MCF 10A (cell line): ENCODE measurements at regions not wholly inside any gene's neighbourhood (a gene's known extent, or its start where the extent isn't known, plus 50 kb on each side); places are given as distances from the start of the nearest gene placed in this dataset.

Experiments used
- BruUV-seq: library from RNA; stranded (reverse); fragments of 400-500 nt; replicated peaks from 2 replicates; lab custom pipeline; 2021; lab: Mats Ljungman, UMichigan
- CTCF ChIA-PET: fragments of 300-600 bp; sonication (Branson Sonifier 250); formaldehyde crosslinking; extraction: SDS; loops from one replicate; lab custom pipeline; 2021; ENCODE audit warnings: antibody characterized with exemption, inconsistent platforms; lab: Yijun Ruan, JAX
- POLR2A ChIA-PET: fragments of 300-600, 350-650 bp; sonication (Branson Sonifier 250); formaldehyde crosslinking; extraction: SDS; loops from one replicate; lab custom pipeline; 2020; ENCODE audit warnings: antibody characterized with exemption, inconsistent platforms; lab: Yijun Ruan, JAX
- DNase-seq: peaks from one replicate; pipeline ENCODE4 v3.0.0-alpha.2; 2018; ENCODE audit not compliant: unreplicated experiment
- H3K27ac Mint-ChIP-seq: one replicate; pipeline ENCODE4 v1.8.0; 2022; ENCODE audit warnings: mild to moderate bottlenecking, low read depth, mixed read lengths; ENCODE audit not compliant: unreplicated experiment
- H3K27me3 Mint-ChIP-seq: one replicate; pipeline ENCODE4 v1.8.0; 2022; ENCODE audit warnings: mixed read lengths; ENCODE audit not compliant: insufficient read depth, unreplicated experiment
- H3K36me3 Mint-ChIP-seq: one replicate; pipeline ENCODE4 v1.8.0; 2022; ENCODE audit warnings: mild to moderate bottlenecking, moderate library complexity, mixed read lengths; ENCODE audit not compliant: insufficient read depth, unreplicated experiment
- H3K4me1 Mint-ChIP-seq: one replicate; pipeline ENCODE4 v1.8.0; 2022; ENCODE audit warnings: mixed read lengths; ENCODE audit not compliant: insufficient read depth, unreplicated experiment
- H3K4me3 Mint-ChIP-seq: one replicate; pipeline ENCODE4 v1.8.0; 2022; ENCODE audit warnings: mild to moderate bottlenecking, moderate library complexity, mixed read lengths; ENCODE audit not compliant: unreplicated experiment
- H3K9me3 Mint-ChIP-seq: one replicate; pipeline ENCODE4 v1.8.0; 2022; ENCODE audit warnings: mixed read lengths; ENCODE audit not compliant: unreplicated experiment
- CTCF ChIP-seq: fragments of 200-600 bp; IDR thresholded peaks from one replicate; pipeline ENCODE4 v1.8.0; 2022; ENCODE audit warnings: antibody characterized with exemption, mild to moderate bottlenecking; ENCODE audit not compliant: unreplicated experiment
- intact Hi-C: fragments of 100-400 bp; cut with micrococcal nuclease; formaldehyde crosslinking; loops from 2 replicates; pipeline ENCODE4 v1.14.1; 2022

GRCh38 chr7:22060197-22060596, 114.5 kb upstream of the CDCA7L start:
- BruUV-seq, result no TSS peak
- Mint-ChIP-seq H3K4me3 (no peak overlapping the region), H3K36me3 (peaks cover 6% of the 10 kb centered on the region), H3K4me1 (no peaks in the 10 kb centered on the region), H3K27ac (no peak overlapping the region), H3K9me3 (no peaks in the 10 kb centered on the region), H3K27me3 (no peaks in the 10 kb centered on the region)
- ChIA-PET CTCF (interaction anchor here (0.6 kb wide), 1 partner anchor 429 kb away, joined by 3 read pairs; no protein-coding TSS in a partner anchor), POLR2A (no interaction called here)
- TF ChIP-seq CTCF, result no peak
- DNase-seq, result no peak
- intact Hi-C loops, result no loop called here

GRCh38 chr7:22055226-22055625, 109.5 kb upstream of the CDCA7L start:
- POLR2A ChIA-PET, result no interaction called here
- CTCF ChIA-PET, result no interaction called here
- no TSS peak for BruUV-seq
- Mint-ChIP-seq H3K4me1 (no peaks in the 10 kb centered on the region), H3K4me3 (no peak overlapping the region), H3K36me3 (peaks cover 6% of the 10 kb centered on the region), H3K27me3 (no peaks in the 10 kb centered on the region), H3K9me3 (no peaks in the 10 kb centered on the region), H3K27ac (no peak overlapping the region)
- intact Hi-C loops, result no loop called here
- TF ChIP-seq CTCF, result no peak
- no peak for DNase-seq

DNA sequence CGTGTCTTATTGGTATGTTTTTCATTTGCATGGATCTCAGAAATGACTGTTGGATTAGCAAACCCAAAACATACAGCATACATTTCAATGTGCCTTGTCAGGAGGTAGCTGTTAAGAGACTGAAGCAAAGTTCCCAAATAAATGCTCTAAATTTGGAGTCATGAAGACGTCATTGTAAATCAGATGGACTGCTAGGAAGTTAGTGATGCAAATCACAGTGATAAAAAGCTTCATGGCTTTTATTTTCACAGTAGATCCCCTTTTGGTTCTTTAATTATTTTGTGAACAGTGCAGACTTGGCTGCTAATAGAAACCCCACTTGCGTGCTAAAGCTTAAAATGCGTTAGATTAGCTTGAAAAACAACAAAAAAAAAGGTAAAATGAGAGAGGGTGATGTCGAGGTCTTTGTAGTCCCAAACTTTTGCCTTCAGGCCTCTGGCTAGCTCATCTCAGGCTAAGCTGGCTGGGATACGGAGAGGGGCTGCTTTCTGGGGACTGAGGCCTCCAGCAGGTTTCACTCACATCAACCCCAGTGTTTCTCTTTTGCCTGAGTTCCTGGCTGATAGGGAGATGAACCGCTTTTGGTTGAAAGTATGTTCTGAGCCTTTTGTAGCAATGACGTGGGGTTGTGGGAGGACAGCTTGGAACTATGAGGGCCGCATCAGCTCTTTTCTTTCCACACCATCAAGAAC, 107.1 kb upstream of the CDCA7L start:
- ChIA-PET CTCF (interaction anchor here (0.6 to 1.0 kb wide), 2 partner anchors 105 to 400 kb away, joined by 4 to 5 read pairs; no protein-coding TSS in a partner anchor), POLR2A (interaction anchor here (1.3 kb wide), 1 partner anchor 14 kb away, joined by 3 read pairs; no protein-coding TSS in a partner anchor)
- intact Hi-C loops, result no loop called here
- Mint-ChIP-seq H3K27me3 (no peaks in the 10 kb centered on the region), H3K4me3 (no peak overlapping the region), H3K9me3 (no peaks in the 10 kb centered on the region), H3K27ac (no peak overlapping the region), H3K36me3 (peaks cover 6% of the 10 kb centered on the region), H3K4me1 (no peaks in the 10 kb centered on the region)
- BruUV-seq, result no TSS peak
- TF ChIP-seq CTCF, result no peak
- no peak for DNase-seq

DNA sequence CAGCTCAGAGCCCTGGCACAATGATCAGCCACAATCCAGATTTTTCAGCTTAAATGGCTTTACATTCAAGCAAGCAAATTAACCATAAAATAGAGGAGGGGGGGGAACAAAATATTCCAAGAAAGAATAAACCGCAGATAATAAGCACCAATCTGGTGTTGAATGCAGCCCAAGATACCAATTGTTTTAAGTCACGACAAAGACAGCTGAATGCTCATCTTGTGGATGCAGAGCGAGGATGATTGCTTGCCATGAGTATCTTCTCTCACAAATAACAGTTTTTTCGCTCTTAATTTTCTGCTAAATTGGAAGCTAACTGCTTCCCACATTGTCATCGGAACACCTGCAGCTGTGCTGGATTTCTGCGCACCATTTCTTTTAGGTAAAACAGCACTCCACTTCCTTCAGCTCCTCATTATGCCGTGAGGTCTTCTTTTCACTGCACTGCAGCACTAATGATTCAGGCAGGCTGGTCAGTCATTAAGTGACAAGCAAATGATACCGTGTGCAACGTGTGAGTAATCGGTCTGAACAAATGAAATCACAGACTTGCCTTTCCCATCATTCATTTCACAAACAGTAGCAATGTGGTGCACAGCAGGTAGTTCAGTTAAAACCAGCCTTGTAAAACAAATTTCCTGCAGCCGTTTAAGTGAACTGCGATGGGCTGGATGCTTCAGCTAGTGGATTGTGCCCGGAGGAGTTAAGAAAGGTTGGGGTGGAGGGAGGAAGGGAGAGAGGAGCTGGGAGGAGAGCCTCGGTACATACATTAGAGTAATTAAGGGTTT, 106.4 kb upstream of the CDCA7L start:
- ChIA-PET CTCF (interaction anchor here (0.5 to 1.0 kb wide), 2 partner anchors 400 to 544 kb away, joined by 3 to 4 read pairs; no protein-coding TSS in a partner anchor), POLR2A (interaction anchor here (1.3 kb wide), 1 partner anchor 14 kb away, joined by 3 read pairs; no protein-coding TSS in a partner anchor)
- BruUV-seq, result no TSS peak
- TF ChIP-seq CTCF, result no peak
- H3K4me1 Mint-ChIP-seq, result no peaks in the 10 kb centered on the region
- H3K36me3 Mint-ChIP-seq, result peaks cover 6% of the 10 kb centered on the region
- H3K4me3 Mint-ChIP-seq, result no peak overlapping the region
- no peaks in the 10 kb centered on the region for H3K9me3 Mint-ChIP-seq
- no peaks in the 10 kb centered on the region for H3K27me3 Mint-ChIP-seq
- peak; percentile 1 for DNase-seq
- intact Hi-C loops, result no loop called here
- H3K27ac Mint-ChIP-seq, result no peak overlapping the region
